ENCODE measurements at regions not wholly inside any gene's neighbourhood (a gene's known extent, or its start where the extent isn't known, plus 50 kb on each side); places are given as distances from the start of the nearest gene placed in this dataset.

- H3K4me3 ChIP-seq (ENCODE audit: low read length), result no peak overlapping the region
- TF ChIP-seq, protein P1, sequence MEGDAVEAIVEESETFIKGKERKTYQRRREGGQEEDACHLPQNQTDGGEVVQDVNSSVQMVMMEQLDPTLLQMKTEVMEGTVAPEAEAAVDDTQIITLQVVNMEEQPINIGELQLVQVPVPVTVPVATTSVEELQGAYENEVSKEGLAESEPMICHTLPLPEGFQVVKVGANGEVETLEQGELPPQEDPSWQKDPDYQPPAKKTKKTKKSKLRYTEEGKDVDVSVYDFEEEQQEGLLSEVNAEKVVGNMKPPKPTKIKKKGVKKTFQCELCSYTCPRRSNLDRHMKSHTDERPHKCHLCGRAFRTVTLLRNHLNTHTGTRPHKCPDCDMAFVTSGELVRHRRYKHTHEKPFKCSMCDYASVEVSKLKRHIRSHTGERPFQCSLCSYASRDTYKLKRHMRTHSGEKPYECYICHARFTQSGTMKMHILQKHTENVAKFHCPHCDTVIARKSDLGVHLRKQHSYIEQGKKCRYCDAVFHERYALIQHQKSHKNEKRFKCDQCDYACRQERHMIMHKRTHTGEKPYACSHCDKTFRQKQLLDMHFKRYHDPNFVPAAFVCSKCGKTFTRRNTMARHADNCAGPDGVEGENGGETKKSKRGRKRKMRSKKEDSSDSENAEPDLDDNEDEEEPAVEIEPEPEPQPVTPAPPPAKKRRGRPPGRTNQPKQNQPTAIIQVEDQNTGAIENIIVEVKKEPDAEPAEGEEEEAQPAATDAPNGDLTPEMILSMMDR (conservative IDR thresholded peaks at IDR 0.05; ENCODE audit: low read length), result no peak
- DNase-seq (ENCODE audit: low read depth), result no peak
These were observed 64.5 kb upstream of the TAC1 start for GRCh38 chr7:97667359-97667758.

DNA sequence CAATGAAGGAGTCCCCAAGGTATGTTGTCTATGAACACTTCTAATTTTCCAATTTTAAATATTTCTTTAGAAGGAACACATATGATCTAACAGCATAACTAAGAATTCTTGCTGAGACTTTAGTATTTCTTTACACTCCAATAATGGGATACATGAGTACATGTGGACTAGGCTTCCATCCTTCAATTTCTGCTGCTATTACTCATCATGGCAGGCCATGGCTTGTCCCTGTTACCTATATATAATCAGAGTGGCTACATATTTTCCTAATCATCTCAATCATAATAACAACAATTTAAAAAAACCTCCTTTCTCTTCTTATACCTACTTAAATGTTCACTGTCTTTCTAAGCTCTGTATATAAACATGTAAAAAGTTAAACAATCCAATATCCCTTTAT, 60.3 kb upstream of the TAC1 start:
- no peak overlapping the region for H3K4me3 ChIP-seq (ENCODE audit: low read length)
- no peak for DNase-seq (ENCODE audit: low read depth)
- TF ChIP-seq, protein P1 (conservative IDR thresholded peaks at IDR 0.05; ENCODE audit: low read length), result no peak

GRCh38 chr7:97680622-97681021, 51.3 kb upstream of the TAC1 start:
- DNase-seq (ENCODE audit: low read depth), result no peak
- H3K4me3 ChIP-seq (ENCODE audit: low read length), result no peak overlapping the region
- TF ChIP-seq, protein P1 (conservative IDR thresholded peaks at IDR 0.05; ENCODE audit: low read length), result no peak
